ENCODE measurements at regions not wholly inside any gene's neighbourhood (a gene's known extent, or its start where the extent isn't known, plus 50 kb on each side); places are given as distances from the start of the nearest gene placed in this dataset.
A peak's percentile ranks its signal among the peaks of the same experiment; 100 is the strongest.

- ATAC-seq = no peak
Measured at GRCh38 chr20:7352165-7352564, 584.7 kb downstream of the BMP2 start.

- ATAC-seq = no peak
Measured at GRCh38 chr20:7355051-7355450, 585.2 kb downstream of the HAO1 start.

DNA sequence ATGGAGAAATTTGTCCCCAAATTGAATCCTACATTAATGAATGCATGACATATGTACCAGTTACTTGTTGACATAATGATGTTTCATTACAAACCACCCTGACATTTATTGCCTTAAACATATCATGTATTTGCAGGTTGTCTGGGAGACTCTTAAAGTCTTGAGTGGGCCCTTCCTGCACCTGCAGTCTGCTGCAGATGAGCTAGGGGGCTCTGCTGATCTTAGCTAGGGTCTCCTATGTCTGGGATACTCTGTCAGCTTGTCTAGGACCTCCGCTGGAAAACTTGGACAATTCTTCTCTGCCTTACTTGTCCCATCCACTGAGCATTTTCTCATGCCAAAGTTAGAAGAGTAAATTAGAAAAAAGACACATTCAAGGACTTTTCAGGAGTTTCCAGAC is 581.6 kb downstream of the HAO1 start:
- ATAC-seq = no peak

DNA sequence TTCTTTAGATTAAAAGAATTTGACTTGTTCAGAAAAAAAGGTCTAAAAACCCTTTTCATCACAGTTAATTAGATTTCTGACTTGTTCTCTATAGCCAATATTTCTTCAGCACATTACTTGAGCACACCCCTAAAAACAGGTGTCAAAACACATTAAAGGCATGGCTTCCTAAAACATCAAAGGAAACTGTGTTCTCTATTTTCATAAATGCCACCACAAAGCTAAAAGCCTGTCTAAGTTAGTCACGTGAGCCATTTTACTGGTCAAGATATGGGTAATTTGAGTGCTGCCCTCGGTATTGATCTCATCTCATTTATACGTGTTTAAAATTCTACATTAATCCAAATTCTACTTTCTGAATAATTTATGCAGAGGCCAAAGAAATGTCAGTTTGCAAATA is 580.5 kb downstream of the HAO1 start:
- ATAC-seq = no peak

DNA sequence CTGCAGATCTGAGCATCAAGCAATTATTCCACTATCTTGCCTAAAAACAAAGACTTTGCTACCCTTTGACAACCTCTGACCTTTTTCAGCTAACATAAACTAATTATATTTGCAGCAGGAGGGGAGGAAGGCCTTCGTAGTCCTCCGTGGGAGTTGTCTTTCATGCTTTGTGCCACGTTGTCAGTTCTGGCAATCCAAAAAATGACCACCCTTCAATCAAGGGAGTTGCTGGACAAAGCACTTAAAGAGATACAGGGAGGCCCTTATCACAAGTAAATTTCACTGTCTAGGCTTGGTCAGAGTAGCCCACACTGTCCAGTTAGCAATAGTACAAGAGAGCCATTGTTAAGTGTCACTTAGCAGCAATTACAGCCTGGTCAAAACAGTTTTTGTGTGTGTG is 578.9 kb downstream of the HAO1 start:
- ATAC-seq = no peak

- ATAC-seq = no peak
Measured at GRCh38 chr20:7361931-7362330, 578.3 kb downstream of the HAO1 start.

- no peak for ATAC-seq
Measured at GRCh38 chr20:7362601-7363000, 577.7 kb downstream of the HAO1 start.

DNA sequence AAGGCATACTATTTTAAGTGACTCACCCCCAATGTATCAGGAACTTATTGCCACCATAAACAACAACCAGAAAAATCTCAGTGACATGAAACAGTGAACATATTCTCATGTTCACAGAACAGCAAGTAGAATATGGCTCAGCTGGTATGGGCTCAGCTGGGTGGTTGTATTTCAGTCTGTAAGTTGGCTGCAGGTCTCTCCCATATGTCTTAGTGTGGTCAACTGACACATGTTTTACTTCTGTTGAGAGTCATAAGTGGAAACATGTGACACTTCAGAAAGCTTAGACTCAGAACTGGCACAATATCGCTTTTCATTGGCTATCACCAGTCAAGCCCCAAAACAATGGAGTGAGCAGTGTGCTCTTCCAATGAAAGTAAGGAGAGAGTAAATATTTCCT is 574.1 kb downstream of the HAO1 start:
- no peak for ATAC-seq

DNA sequence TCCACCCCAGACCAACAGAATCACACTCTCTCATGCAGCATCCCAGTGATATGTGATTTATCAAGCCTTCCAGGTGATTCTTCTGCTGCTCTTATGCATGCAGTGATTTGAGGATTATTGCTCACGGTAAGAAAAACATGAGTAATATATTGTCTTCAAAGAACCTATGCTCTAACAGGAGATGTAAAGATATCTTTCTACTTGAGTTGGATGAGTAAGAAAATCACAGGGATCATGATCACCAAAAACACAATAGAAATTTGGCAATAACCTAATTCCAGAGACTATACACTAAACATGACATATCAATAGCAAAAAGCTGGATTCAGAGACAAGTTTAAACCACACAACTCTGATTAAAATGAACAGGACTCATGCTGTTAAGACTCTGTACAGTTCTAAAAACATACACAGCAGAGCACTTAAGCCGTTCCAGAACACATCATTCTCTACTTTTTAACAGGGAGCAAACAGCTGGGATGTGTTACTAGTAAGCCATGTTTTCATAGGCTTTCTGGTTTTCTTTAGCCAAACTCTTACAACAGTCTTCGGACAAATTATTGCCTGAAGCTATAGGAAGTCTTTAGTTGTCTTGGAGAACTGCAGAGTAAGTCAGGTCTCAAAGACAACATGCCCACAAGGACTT is 568.6 kb downstream of the HAO1 start:
- ATAC-seq = peak; percentile 88

DNA sequence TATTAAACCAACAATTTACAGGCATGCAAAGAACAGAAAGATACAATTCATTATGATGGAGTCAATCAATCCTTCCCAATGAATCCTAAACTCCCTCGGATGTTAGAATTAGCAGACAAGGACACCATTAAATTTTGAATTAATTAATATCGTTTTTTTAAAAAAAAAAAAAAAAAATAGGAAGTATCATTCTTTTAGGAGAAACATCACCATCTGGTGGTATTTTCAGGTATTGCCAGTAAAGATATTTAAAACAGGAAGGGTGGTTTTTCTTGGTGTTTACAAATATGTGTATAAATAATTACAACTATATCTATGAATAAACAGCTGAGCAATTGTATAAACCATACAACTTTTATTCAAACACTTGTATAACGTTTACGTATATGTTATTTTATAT is 564.4 kb downstream of the HAO1 start:
- no peak for ATAC-seq

GRCh38 chr20:7378864-7379605 is 561.2 kb downstream of the HAO1 start:
- ATAC-seq = no peak

- no peak for ATAC-seq
Measured at GRCh38 chr20:7379621-7380220, 560.5 kb downstream of the HAO1 start.

DNA sequence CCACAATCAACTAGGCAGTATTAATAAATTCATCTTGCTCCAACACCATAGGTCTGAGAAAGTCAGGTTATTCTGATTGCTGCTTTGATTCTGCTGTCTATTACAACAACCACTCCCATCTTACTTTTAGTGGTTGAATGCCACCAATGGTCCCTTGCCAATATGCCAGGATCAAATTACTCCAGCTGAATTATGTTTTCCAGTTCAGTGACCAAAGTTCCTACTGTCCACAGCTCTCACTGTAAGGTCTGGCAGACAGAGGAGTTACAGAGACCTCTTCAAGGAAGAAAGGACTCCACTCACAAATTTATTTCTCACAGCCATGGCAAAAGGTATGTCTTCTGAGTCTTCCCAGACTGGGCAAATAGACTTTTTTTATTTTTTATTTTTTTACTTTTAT is 557.0 kb downstream of the HAO1 start:
- no peak for ATAC-seq

GRCh38 chr20:7387638-7388193 is 552.5 kb downstream of the HAO1 start:
- ATAC-seq = no peak

DNA sequence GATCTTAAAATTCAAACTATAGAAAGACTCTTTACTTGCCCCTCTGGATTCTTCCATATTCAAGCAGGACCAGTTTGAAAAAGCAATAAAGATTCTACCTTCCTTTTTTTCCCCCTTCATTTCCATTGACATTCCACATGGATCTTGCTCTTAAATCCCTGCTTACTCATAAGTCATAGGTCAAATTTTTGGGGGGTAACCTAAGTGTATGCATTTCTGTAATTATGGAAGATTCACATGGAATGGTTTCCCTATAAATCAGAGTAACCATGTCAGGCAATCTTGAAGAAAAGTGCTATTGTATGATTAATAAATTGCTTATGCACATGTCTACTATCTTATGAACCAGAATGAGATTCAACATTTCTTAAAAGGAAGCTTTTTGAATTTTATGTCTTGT is 551.0 kb downstream of the HAO1 start:
- ATAC-seq = no peak

DNA sequence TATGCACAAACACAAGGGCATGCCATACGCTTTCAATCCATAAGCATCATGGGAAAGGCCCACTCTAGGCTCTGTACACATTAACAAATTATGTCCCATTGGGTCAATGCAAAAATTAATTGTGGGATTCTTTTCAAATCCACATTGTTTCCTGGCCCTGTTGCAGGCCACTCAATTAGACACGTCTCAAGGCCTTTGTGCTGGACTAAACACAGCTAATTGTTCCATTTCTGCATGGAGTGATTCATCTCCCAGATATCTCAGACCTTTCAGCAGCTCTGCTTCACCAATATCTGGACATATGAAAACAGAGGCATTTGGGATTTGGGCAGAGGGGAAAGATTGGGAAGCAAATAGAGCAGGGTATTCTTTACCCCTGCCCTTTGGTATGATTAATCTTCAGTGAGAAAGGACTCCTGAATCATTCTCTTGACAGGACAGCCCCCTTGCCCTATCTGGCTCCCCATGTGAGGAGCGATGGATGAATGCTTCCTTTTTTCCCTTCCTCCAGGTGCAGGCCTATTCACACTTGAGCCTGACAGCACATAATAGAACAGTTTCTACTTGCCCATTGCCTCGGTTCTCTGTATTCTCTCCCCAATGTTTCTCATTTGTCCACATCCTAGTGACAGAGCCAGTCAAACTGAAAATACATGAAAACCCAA is 547.6 kb downstream of the HAO1 start:
- no peak for ATAC-seq

DNA sequence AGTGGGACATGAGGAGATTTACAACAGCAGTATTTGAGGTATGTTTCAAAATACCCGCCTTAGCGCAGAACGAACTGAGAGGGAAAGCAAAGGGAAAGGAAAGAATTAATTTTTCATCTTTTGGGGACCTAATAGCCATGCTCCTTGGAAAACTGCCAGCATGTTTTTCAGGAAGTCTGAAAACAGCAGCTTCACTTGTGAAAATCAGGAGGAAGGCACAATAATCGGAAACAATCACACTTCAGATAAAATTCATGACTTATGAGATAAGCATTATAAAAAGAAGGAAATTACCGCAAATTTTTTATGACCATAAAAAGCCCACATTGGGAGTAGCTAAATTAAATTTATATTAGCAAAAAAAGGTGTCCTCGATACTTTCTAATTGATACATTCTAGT is 541.1 kb downstream of the HAO1 start:
- ATAC-seq = no peak

GRCh38 chr20:7399575-7399974 is 540.7 kb downstream of the HAO1 start:
- ATAC-seq = no peak

- no peak for ATAC-seq
Measured at GRCh38 chr20:7406671-7407070, 533.6 kb downstream of the HAO1 start.

- ATAC-seq = no peak
Measured at GRCh38 chr20:7410150-7410549, 530.1 kb downstream of the HAO1 start.

DNA sequence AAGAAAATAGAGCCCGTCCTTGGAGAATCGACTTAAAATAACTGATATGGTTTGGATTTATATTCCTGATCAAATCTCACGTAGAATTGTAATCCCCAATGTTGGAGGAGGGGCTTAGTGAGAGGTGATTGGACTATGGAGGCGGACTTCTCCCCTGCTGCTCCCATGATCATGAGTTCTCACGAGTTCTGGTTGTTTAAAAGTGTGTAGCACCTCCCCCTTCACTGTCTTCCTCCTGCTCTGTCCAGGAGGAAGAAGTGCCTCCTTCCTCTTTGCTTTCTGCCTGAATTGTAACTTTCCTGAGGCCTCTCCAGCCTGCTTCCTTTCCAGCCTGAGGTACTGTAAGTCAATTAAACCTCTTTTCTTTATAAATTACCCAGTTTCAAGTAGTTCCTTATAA is 529.2 kb downstream of the HAO1 start:
- ATAC-seq = no peak

GRCh38 chr20:7415427-7415826 is 524.8 kb downstream of the HAO1 start:
- no peak for ATAC-seq

- ATAC-seq = no peak
Measured at GRCh38 chr20:7416382-7416781, 523.9 kb downstream of the HAO1 start.
